ENCODE measurements at regions not wholly inside any gene's neighbourhood (a gene's known extent, or its start where the extent isn't known, plus 50 kb on each side); places are given as distances from the start of the nearest gene placed in this dataset.

DNA sequence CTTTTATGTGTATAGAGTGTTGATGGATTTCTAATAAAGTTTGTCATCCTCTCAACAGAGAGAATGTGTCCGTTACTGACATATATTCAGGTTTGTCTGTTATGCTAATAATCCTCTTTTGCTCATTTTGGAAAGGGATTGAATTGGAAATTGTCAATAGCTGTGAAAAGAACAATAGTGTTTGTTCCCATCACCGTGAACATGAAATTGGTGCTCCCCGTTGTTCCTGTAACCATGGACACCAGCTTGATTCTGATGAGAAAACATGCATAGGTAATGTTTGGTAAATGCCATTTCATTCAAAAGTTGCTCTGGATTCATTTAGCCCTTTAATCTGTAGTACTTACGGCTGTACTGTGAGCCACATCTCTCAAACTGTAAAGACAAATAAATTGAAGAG, 707.0 kb upstream of the GOLIM4 start (continued):
- TF ChIP-seq, protein P1, sequence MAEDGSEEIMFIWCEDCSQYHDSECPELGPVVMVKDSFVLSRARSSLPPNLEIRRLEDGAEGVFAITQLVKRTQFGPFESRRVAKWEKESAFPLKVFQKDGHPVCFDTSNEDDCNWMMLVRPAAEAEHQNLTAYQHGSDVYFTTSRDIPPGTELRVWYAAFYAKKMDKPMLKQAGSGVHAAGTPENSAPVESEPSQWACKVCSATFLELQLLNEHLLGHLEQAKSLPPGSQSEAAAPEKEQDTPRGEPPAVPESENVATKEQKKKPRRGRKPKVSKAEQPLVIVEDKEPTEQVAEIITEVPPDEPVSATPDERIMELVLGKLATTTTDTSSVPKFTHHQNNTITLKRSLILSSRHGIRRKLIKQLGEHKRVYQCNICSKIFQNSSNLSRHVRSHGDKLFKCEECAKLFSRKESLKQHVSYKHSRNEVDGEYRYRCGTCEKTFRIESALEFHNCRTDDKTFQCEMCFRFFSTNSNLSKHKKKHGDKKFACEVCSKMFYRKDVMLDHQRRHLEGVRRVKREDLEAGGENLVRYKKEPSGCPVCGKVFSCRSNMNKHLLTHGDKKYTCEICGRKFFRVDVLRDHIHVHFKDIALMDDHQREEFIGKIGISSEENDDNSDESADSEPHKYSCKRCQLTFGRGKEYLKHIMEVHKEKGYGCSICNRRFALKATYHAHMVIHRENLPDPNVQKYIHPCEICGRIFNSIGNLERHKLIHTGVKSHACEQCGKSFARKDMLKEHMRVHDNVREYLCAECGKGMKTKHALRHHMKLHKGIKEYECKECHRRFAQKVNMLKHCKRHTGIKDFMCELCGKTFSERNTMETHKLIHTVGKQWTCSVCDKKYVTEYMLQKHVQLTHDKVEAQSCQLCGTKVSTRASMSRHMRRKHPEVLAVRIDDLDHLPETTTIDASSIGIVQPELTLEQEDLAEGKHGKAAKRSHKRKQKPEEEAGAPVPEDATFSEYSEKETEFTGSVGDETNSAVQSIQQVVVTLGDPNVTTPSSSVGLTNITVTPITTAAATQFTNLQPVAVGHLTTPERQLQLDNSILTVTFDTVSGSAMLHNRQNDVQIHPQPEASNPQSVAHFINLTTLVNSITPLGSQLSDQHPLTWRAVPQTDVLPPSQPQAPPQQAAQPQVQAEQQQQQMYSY (CRISPR knock-in tag; IDR thresholded peaks at IDR 0.05) = no peak
- no peak for TF ChIP-seq CBFB (CRISPR knock-in tag; IDR thresholded peaks at IDR 0.05; ENCODE audit: low read depth)

DNA sequence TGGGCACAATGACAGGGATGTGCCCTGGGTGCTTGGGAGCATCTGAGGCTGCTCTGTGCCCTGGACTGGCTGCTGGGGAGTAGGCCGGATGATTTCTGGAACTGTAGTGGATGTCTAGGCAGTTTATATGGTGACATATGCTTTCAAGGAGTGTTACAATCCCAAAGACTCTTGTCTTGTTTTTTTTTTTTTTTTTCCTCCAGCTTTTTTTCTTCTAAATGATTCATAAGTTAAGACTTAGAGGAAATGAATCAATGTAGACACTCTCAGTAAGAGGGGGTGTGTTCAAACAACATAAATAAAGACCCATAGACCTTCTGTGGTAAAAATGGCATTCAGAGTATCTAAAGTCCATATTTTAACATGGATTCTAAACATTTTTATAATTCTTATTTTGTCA, 706.1 kb upstream of the GOLIM4 start:
- DNase-seq (ENCODE audit: low spot score) (no peak), ATAC-seq (no peak)
- Mint-ChIP-seq H3K4me1 (peaks cover 32% of the 10 kb centered on the region), H3K36me3 (no peaks in the 10 kb centered on the region), H3K9me3 (no peaks in the 10 kb centered on the region), H3K4me3 (no peak overlapping the region), H3K27ac (no peak overlapping the region), H3K27me3 (ENCODE audit: low read depth) (no peaks in the 10 kb centered on the region)
- ChIA-PET CTCF (no interaction called here), POLR2A (no interaction called here)
- TF ChIP-seq GTF2I (CRISPR knock-in tag; conservative IDR thresholded peaks at IDR 0.05) = no peak
- TF ChIP-seq KAT7 (CRISPR knock-in tag; IDR thresholded peaks at IDR 0.05; ENCODE audit: borderline replicate concordance) = no peak
- TF ChIP-seq, protein P2, sequence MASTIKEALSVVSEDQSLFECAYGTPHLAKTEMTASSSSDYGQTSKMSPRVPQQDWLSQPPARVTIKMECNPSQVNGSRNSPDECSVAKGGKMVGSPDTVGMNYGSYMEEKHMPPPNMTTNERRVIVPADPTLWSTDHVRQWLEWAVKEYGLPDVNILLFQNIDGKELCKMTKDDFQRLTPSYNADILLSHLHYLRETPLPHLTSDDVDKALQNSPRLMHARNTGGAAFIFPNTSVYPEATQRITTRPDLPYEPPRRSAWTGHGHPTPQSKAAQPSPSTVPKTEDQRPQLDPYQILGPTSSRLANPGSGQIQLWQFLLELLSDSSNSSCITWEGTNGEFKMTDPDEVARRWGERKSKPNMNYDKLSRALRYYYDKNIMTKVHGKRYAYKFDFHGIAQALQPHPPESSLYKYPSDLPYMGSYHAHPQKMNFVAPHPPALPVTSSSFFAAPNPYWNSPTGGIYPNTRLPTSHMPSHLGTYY (CRISPR knock-in tag; IDR thresholded peaks at IDR 0.05) = no peak
- no peak for TF ChIP-seq OVOL2 (CRISPR knock-in tag; IDR thresholded peaks at IDR 0.05; ENCODE audit: borderline replicate concordance)
- TF ChIP-seq NR1H2 (CRISPR knock-in tag; IDR thresholded peaks at IDR 0.05) = no peak
- TF ChIP-seq, protein P1 (CRISPR knock-in tag; IDR thresholded peaks at IDR 0.05) = no peak
- no peak for TF ChIP-seq GRHL2 (CRISPR knock-in tag; IDR thresholded peaks at IDR 0.05; ENCODE audit: insufficient replicate concordance, severe bottlenecking)
- no peak for TF ChIP-seq NFE2L1 (CRISPR knock-in tag; IDR thresholded peaks at IDR 0.05)
- TF ChIP-seq, protein P3, sequence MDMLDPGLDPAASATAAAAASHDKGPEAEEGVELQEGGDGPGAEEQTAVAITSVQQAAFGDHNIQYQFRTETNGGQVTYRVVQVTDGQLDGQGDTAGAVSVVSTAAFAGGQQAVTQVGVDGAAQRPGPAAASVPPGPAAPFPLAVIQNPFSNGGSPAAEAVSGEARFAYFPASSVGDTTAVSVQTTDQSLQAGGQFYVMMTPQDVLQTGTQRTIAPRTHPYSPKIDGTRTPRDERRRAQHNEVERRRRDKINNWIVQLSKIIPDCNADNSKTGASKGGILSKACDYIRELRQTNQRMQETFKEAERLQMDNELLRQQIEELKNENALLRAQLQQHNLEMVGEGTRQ (CRISPR knock-in tag; IDR thresholded peaks at IDR 0.05) = no peak
- no peak for TF ChIP-seq NFATC4 (CRISPR knock-in tag; IDR thresholded peaks at IDR 0.05)
- TF ChIP-seq, protein P4, sequence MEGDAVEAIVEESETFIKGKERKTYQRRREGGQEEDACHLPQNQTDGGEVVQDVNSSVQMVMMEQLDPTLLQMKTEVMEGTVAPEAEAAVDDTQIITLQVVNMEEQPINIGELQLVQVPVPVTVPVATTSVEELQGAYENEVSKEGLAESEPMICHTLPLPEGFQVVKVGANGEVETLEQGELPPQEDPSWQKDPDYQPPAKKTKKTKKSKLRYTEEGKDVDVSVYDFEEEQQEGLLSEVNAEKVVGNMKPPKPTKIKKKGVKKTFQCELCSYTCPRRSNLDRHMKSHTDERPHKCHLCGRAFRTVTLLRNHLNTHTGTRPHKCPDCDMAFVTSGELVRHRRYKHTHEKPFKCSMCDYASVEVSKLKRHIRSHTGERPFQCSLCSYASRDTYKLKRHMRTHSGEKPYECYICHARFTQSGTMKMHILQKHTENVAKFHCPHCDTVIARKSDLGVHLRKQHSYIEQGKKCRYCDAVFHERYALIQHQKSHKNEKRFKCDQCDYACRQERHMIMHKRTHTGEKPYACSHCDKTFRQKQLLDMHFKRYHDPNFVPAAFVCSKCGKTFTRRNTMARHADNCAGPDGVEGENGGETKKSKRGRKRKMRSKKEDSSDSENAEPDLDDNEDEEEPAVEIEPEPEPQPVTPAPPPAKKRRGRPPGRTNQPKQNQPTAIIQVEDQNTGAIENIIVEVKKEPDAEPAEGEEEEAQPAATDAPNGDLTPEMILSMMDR (IDR thresholded peaks at IDR 0.05) = no peak
- TF ChIP-seq CREB1 (CRISPR knock-in tag; IDR thresholded peaks at IDR 0.05) = no peak
- TF ChIP-seq ZNF232 (CRISPR knock-in tag; IDR thresholded peaks at IDR 0.05) = no peak
- TF ChIP-seq, protein P5, sequence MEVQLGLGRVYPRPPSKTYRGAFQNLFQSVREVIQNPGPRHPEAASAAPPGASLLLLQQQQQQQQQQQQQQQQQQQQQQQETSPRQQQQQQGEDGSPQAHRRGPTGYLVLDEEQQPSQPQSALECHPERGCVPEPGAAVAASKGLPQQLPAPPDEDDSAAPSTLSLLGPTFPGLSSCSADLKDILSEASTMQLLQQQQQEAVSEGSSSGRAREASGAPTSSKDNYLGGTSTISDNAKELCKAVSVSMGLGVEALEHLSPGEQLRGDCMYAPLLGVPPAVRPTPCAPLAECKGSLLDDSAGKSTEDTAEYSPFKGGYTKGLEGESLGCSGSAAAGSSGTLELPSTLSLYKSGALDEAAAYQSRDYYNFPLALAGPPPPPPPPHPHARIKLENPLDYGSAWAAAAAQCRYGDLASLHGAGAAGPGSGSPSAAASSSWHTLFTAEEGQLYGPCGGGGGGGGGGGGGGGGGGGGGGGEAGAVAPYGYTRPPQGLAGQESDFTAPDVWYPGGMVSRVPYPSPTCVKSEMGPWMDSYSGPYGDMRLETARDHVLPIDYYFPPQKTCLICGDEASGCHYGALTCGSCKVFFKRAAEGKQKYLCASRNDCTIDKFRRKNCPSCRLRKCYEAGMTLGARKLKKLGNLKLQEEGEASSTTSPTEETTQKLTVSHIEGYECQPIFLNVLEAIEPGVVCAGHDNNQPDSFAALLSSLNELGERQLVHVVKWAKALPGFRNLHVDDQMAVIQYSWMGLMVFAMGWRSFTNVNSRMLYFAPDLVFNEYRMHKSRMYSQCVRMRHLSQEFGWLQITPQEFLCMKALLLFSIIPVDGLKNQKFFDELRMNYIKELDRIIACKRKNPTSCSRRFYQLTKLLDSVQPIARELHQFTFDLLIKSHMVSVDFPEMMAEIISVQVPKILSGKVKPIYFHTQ (CRISPR knock-in tag; IDR thresholded peaks at IDR 0.05) = no peak
- TF ChIP-seq ESRRA (CRISPR knock-in tag; IDR thresholded peaks at IDR 0.05; ENCODE audit: borderline replicate concordance) = no peak
- TF ChIP-seq, protein P6, sequence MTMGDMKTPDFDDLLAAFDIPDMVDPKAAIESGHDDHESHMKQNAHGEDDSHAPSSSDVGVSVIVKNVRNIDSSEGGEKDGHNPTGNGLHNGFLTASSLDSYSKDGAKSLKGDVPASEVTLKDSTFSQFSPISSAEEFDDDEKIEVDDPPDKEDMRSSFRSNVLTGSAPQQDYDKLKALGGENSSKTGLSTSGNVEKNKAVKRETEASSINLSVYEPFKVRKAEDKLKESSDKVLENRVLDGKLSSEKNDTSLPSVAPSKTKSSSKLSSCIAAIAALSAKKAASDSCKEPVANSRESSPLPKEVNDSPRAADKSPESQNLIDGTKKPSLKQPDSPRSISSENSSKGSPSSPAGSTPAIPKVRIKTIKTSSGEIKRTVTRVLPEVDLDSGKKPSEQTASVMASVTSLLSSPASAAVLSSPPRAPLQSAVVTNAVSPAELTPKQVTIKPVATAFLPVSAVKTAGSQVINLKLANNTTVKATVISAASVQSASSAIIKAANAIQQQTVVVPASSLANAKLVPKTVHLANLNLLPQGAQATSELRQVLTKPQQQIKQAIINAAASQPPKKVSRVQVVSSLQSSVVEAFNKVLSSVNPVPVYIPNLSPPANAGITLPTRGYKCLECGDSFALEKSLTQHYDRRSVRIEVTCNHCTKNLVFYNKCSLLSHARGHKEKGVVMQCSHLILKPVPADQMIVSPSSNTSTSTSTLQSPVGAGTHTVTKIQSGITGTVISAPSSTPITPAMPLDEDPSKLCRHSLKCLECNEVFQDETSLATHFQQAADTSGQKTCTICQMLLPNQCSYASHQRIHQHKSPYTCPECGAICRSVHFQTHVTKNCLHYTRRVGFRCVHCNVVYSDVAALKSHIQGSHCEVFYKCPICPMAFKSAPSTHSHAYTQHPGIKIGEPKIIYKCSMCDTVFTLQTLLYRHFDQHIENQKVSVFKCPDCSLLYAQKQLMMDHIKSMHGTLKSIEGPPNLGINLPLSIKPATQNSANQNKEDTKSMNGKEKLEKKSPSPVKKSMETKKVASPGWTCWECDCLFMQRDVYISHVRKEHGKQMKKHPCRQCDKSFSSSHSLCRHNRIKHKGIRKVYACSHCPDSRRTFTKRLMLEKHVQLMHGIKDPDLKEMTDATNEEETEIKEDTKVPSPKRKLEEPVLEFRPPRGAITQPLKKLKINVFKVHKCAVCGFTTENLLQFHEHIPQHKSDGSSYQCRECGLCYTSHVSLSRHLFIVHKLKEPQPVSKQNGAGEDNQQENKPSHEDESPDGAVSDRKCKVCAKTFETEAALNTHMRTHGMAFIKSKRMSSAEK (CRISPR knock-in tag; IDR thresholded peaks at IDR 0.05; ENCODE audit: borderline replicate concordance) = no peak
- TF ChIP-seq ZNF317 (CRISPR knock-in tag; IDR thresholded peaks at IDR 0.05; ENCODE audit: borderline replicate concordance, low read depth) = no peak
